H9 (cell line): ENCODE measurements at regions not wholly inside any gene's neighbourhood (a gene's known extent, or its start where the extent isn't known, plus 50 kb on each side); places are given as distances from the start of the nearest gene placed in this dataset.

ENCODE experiments used
- DNase-seq: peaks from one replicate; pipeline ENCODE4 v3.0.0-alpha.2; 2017
- H2AFZ ChIP-seq: one replicate; pipeline ENCODE4 v1.6.1; 2013; ENCODE audit warnings: mild to moderate bottlenecking, low read length, control low read depth, moderate library complexity
- H2AK5ac ChIP-seq: 2 replicates; pipeline ENCODE4 v1.6.1; 2013; ENCODE audit warnings: low read length, control low read depth, mixed read lengths; ENCODE audit not compliant: insufficient read length
- H2BK120ac ChIP-seq: one replicate; pipeline ENCODE4 v1.6.1; 2013; ENCODE audit warnings: low read depth, mild to moderate bottlenecking, low read length, control low read depth, inconsistent platforms; ENCODE audit not compliant: poor library complexity, severe bottlenecking
- H2BK12ac ChIP-seq: 2 replicates; pipeline ENCODE4 v1.6.1; 2013; ENCODE audit warnings: low read length, control low read depth, mixed read lengths, low read depth; ENCODE audit not compliant: insufficient read length
- H2BK15ac ChIP-seq: 2 replicates; pipeline ENCODE4 v1.6.1; 2013; ENCODE audit warnings: low read depth, low read length, control low read depth
- H2BK20ac ChIP-seq: one replicate; pipeline ENCODE4 v1.6.1; 2013; ENCODE audit warnings: low read depth, mild to moderate bottlenecking, low read length, control low read depth, inconsistent platforms; ENCODE audit not compliant: poor library complexity, severe bottlenecking
- H2BK5ac ChIP-seq: 2 replicates; pipeline ENCODE4 v1.6.1; 2013; ENCODE audit warnings: low read length, control low read depth, mixed read lengths; ENCODE audit not compliant: insufficient read length
- H3K14ac ChIP-seq: 2 replicates; pipeline ENCODE4 v1.6.1; 2013; ENCODE audit warnings: low read length, control low read depth; ENCODE audit not compliant: insufficient read depth
- H3K18ac ChIP-seq: 2 replicates; pipeline ENCODE4 v1.6.1; 2013; ENCODE audit warnings: low read depth, mild to moderate bottlenecking, mixed read lengths, low read length, control low read depth; ENCODE audit not compliant: insufficient read length
- H3K23ac ChIP-seq: 2 replicates; pipeline ENCODE4 v1.6.1; 2013; ENCODE audit warnings: low read length, control low read depth, mixed read lengths, low read depth; ENCODE audit not compliant: insufficient read length
- H3K23me2 ChIP-seq: 2 replicates; pipeline ENCODE4 v1.6.1; 2013; ENCODE audit warnings: low read depth, mild to moderate bottlenecking, mixed read lengths, low read length, control low read depth; ENCODE audit not compliant: insufficient read length, poor library complexity, severe bottlenecking
- H3K27ac ChIP-seq: 2 replicates; pipeline ENCODE4 v1.5.1; 2013; ENCODE audit warnings: low read length, control low read depth, mixed read lengths, low read depth; ENCODE audit not compliant: insufficient read length
- H3K27me3 ChIP-seq: 2 replicates; pipeline ENCODE4 v1.6.1; 2013; ENCODE audit warnings: low read length, control low read depth, inconsistent platforms; ENCODE audit not compliant: insufficient read depth
- H3K4ac ChIP-seq: 2 replicates; pipeline ENCODE4 v1.6.1; 2013; ENCODE audit warnings: low read depth, mild to moderate bottlenecking, control low read depth, inconsistent platforms, low read length, moderate library complexity
- H3K4me1 ChIP-seq: 2 replicates; pipeline ENCODE4 v1.6.1; 2013; ENCODE audit warnings: low read length, control low read depth, inconsistent platforms; ENCODE audit not compliant: insufficient read depth
- H3K4me2 ChIP-seq: 2 replicates; pipeline ENCODE4 v1.6.1; 2013; ENCODE audit warnings: low read length, control low read depth, mixed read lengths; ENCODE audit not compliant: insufficient read length, insufficient read depth
- H3K56ac ChIP-seq: 2 replicates; pipeline ENCODE4 v1.6.1; 2013; ENCODE audit warnings: low read depth, mild to moderate bottlenecking, mixed read lengths, low read length, control low read depth; ENCODE audit not compliant: insufficient read length
- H3K79me1 ChIP-seq: 2 replicates; pipeline ENCODE4 v1.6.1; 2013; ENCODE audit warnings: low read depth, mild to moderate bottlenecking, moderate library complexity, low read length, control low read depth, inconsistent platforms; ENCODE audit not compliant: insufficient read depth, poor library complexity, severe bottlenecking
- H3K79me2 ChIP-seq: 2 replicates; pipeline ENCODE4 v1.6.1; 2013; ENCODE audit warnings: low read length, control low read depth, inconsistent platforms; ENCODE audit not compliant: insufficient read depth
- H3K9ac ChIP-seq: 2 replicates; pipeline ENCODE4 v1.6.1; 2013; ENCODE audit warnings: low read length, control low read depth, mixed read lengths; ENCODE audit not compliant: insufficient read length; ENCODE audit errors: extremely low read depth
- H3K9me3 ChIP-seq: one replicate; pipeline ENCODE4 v1.6.1; 2013; ENCODE audit warnings: low read depth, low read length, inconsistent platforms; ENCODE audit not compliant: control insufficient read depth
- H3T11ph ChIP-seq: one replicate; pipeline ENCODE4 v1.6.1; 2013; ENCODE audit warnings: mild to moderate bottlenecking, low read length, control low read depth, inconsistent platforms
- H4K20me1 ChIP-seq: one replicate; pipeline ENCODE4 v1.6.1; 2013; ENCODE audit not compliant: control insufficient read depth, insufficient read length, insufficient read depth
- H4K5ac ChIP-seq: 2 replicates; pipeline ENCODE4 v1.6.1; 2013; ENCODE audit warnings: low read depth, mild to moderate bottlenecking, mixed read lengths, low read length, control low read depth; ENCODE audit not compliant: insufficient read length
- H4K8ac ChIP-seq: replicated peaks from 2 replicates; pipeline ENCODE4 v1.6.1; 2013; ENCODE audit warnings: low read length, control low read depth, mixed read lengths, low read depth; ENCODE audit not compliant: insufficient read length
- H4K91ac ChIP-seq: 2 replicates; pipeline ENCODE4 v1.6.1; 2013; ENCODE audit warnings: low read depth, mild to moderate bottlenecking, moderate library complexity, mixed read lengths, low read length, control low read depth; ENCODE audit not compliant: insufficient read length
- H3K27ac Mint-ChIP-seq, 3 experiments: 2 replicates in 2 of 3; 3 replicates in 1 of 3; pipeline ENCODE4 v1.8.0; 2020 to 2021; ENCODE audit warnings: mixed read lengths in 3 of 3, mild to moderate bottlenecking in 1 of 3, moderate library complexity in 1 of 3
- H3K27me3 Mint-ChIP-seq: 2 replicates; pipeline ENCODE4 v1.8.0; 2021; ENCODE audit warnings: low read depth, mild to moderate bottlenecking, moderate library complexity, mixed read lengths
- H3K36me3 Mint-ChIP-seq, 3 experiments: 2 replicates in 2 of 3; 3 replicates in 1 of 3; pipeline ENCODE4 v1.8.0; 2020 to 2021; ENCODE audit warnings: low read depth in 3 of 3, mixed read lengths in 3 of 3; ENCODE audit not compliant: insufficient read depth in 1 of 3
- H3K4me1 Mint-ChIP-seq, 2 experiments: 2 replicates each; pipeline ENCODE4 v1.8.0; 2020; ENCODE audit warnings: mixed read lengths in 2 of 2
- H3K4me3 Mint-ChIP-seq, 2 experiments: 2 replicates in 1 of 2; 3 replicates in 1 of 2; pipeline ENCODE4 v1.8.0; 2020 to 2021; ENCODE audit warnings: mild to moderate bottlenecking in 2 of 2, mixed read lengths in 2 of 2, moderate library complexity in 1 of 2
- H3K9me3 Mint-ChIP-seq, 2 experiments: 2 replicates in 1 of 2; 3 replicates in 1 of 2; pipeline ENCODE4 v1.8.0; 2020; ENCODE audit warnings: mild to moderate bottlenecking in 2 of 2, mixed read lengths in 2 of 2, moderate library complexity in 1 of 2
- WGBS: extraction: QIAGEN DNeasy Blood & Tissue Kit; methylation state at CpG from one replicate; pipeline ENCODE4 v1.1.7; 2013; ENCODE audit warnings: missing lambda C conversion rate, low lambda C conversion rate, mixed read lengths; ENCODE audit not compliant: insufficient read length; ENCODE audit errors: extremely low coverage; 5-methylcytosine and 5-hydroxymethylcytosine counted together
- TF ChIP-seq, protein P1 (sequence below): fragments of 200-600 bp; sonication (generic); conservative IDR thresholded peaks from 3 replicates; pipeline ENCODE4 v1.8.0; 2021; ENCODE audit warnings: antibody characterized with exemption, mild to moderate bottlenecking

DNA sequence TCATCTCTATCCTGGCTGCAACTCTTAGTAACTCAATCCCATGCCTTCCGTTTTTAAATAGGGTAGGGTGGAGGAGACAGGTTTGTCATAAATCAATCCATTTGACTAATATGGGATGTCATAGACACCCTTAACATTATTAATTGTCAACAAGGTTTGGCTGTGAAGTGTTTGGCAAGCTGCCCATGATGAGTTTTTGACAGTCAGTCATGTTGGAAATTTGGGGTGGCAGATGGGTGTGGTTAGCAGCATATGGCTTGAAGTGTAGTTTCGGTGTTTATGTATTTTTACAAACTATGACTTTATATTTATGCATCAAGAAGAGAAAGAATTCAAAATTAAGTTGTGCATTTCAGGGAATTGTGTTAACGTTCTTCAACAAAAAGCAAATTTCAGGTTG lies 221.8 kb upstream of the CDH5 start:
- Mint-ChIP-seq H3K4me1 (peaks cover 0 to 3% of the 10 kb centered on the region in 2 experiments; a peak in 2 of 4 replicates), H3K27ac (no peak overlapping the region), H3K9me3 (no peaks in the 10 kb centered on the region), H3K4me3 (no peak overlapping the region), H3K36me3 (no peaks in the 10 kb centered on the region), H3K27me3 (peaks cover 15% of the 10 kb centered on the region)
- H2BK5ac ChIP-seq = no peak overlapping the region
- no peak overlapping the region for H2BK15ac ChIP-seq
- H2BK120ac ChIP-seq = no peak overlapping the region
- TF ChIP-seq, protein P1, sequence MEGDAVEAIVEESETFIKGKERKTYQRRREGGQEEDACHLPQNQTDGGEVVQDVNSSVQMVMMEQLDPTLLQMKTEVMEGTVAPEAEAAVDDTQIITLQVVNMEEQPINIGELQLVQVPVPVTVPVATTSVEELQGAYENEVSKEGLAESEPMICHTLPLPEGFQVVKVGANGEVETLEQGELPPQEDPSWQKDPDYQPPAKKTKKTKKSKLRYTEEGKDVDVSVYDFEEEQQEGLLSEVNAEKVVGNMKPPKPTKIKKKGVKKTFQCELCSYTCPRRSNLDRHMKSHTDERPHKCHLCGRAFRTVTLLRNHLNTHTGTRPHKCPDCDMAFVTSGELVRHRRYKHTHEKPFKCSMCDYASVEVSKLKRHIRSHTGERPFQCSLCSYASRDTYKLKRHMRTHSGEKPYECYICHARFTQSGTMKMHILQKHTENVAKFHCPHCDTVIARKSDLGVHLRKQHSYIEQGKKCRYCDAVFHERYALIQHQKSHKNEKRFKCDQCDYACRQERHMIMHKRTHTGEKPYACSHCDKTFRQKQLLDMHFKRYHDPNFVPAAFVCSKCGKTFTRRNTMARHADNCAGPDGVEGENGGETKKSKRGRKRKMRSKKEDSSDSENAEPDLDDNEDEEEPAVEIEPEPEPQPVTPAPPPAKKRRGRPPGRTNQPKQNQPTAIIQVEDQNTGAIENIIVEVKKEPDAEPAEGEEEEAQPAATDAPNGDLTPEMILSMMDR = no peak
- no peak for DNase-seq
- H3K27ac ChIP-seq = no peak overlapping the region
- H3K23ac ChIP-seq = no peak overlapping the region
- H2AFZ ChIP-seq = no peak overlapping the region
- H3K14ac ChIP-seq = no peak overlapping the region
- H3K9me3 ChIP-seq = no peaks in the 10 kb centered on the region
- no peak overlapping the region for H3K4me2 ChIP-seq
- no peak overlapping the region for H2BK12ac ChIP-seq
- no peaks in the 10 kb centered on the region for H3K4me1 ChIP-seq
- no peak overlapping the region for H2AK5ac ChIP-seq
- H3K18ac ChIP-seq = no peak overlapping the region
- H3K9ac ChIP-seq = no peak overlapping the region
- no peaks in the 10 kb centered on the region for H3K79me2 ChIP-seq
- no peak overlapping the region for H4K91ac ChIP-seq
- H3K56ac ChIP-seq = no peak overlapping the region
- H3K27me3 ChIP-seq = no peaks in the 10 kb centered on the region
- no peak overlapping the region for H3K4ac ChIP-seq
- H4K8ac ChIP-seq = no peak overlapping the region
- H4K5ac ChIP-seq = no peak overlapping the region
- no peaks in the 10 kb centered on the region for H3K23me2 ChIP-seq
- no peaks in the 10 kb centered on the region for H3K79me1 ChIP-seq
- no peaks in the 10 kb centered on the region for H4K20me1 ChIP-seq
- no CpG with 5 or more reads among the region's 3 CpGs for WGBS
- no peak overlapping the region for H2BK20ac ChIP-seq
- no peak overlapping the region for H3T11ph ChIP-seq
